GM12874 (cell line): ENCODE measurements at regions not wholly inside any gene's neighbourhood (a gene's known extent, or its start where the extent isn't known, plus 50 kb on each side); places are given as distances from the start of the nearest gene placed in this dataset.

Source experiments
- TF ChIP-seq, protein P1 (sequence below): IDR thresholded peaks from 2 replicates; pipeline ENCODE4 v1.5.1; 2011; ENCODE audit warnings: low read depth, mild to moderate bottlenecking, control low read depth, low read length, moderate library complexity; ENCODE audit not compliant: insufficient read depth

DNA sequence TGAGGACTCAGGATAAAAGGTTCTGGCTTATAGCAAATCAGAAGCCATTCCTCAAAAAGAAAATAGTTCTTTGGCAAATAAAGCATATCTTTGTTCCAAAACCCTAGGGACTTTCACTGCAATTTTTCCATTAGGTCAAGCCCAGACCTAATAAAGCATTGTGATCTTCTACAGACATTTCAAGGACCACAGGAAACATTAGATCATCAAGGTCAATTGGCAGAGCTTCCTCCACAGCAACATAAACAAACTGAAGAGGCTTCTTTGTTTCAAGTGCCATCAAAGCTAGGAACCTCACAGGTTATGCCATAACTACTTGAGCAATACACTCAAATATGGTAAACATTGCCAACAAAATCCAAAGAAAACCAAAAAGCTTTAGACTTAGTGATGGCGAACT is 144.9 kb downstream of the ANXA5 start:
- TF ChIP-seq, protein P1, sequence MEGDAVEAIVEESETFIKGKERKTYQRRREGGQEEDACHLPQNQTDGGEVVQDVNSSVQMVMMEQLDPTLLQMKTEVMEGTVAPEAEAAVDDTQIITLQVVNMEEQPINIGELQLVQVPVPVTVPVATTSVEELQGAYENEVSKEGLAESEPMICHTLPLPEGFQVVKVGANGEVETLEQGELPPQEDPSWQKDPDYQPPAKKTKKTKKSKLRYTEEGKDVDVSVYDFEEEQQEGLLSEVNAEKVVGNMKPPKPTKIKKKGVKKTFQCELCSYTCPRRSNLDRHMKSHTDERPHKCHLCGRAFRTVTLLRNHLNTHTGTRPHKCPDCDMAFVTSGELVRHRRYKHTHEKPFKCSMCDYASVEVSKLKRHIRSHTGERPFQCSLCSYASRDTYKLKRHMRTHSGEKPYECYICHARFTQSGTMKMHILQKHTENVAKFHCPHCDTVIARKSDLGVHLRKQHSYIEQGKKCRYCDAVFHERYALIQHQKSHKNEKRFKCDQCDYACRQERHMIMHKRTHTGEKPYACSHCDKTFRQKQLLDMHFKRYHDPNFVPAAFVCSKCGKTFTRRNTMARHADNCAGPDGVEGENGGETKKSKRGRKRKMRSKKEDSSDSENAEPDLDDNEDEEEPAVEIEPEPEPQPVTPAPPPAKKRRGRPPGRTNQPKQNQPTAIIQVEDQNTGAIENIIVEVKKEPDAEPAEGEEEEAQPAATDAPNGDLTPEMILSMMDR = no peak

DNA sequence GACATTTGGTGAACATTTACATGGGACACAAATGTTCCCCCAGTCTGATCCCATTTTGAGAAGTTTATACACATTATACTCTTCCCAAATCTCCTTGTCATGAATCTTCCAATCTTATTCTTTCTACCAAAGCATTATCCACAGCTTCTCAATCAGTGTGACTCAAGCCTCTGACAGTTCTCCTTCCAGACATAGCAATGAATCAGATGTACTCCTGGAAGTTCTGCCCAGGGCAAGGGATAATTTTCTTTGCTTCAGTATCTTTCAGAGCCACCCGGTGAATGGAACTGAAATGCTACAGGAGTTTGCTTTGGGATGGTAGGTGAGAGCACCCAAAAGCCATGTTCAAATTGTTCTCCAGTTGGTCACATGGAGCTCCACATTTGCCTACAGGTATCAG is 145.5 kb downstream of the ANXA5 start:
- TF ChIP-seq, protein P1 = no peak

- TF ChIP-seq, protein P1 = no peak
Observed at GRCh38 chr4:121541696-121542095, 155.1 kb downstream of the ANXA5 start.

DNA sequence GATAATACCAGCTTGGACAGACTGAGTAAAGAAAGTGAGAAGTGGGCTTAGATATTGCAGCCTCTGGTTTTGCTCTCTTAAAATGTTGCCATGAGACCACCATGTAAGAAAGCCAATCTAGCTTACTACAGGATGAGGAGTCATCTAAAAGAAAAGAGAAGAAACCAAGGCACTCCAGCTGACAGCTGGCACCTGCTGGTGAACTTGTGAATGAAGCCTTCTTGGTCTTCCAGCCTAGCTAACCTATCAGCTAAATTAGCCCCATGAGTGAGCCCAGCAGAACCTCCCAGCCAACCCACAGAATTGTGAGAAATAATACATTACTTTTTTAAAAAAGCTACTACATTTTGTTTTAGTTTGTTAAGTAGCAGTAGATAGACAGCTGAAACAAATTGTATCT is 154.5 kb upstream of the QRFPR start:
- TF ChIP-seq, protein P1 = no peak

DNA sequence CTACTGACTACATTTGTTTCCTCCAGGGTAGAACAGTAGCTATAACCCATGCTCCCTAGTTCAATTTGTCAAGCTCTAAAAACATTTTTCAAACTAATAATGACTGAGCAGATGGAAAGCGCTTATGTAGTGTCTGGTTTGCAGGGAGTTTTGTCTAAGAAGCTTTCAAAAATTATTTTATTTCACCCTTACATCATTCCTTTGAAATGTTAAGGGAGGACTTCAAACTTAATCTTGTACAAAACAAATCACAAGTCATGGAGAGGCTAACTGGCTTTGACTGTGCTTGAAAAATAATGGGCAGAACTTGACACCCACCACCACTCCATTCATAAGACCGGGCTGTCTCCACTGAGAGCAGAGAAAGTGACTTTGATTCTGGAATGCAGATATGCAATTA is 153.4 kb upstream of the QRFPR start:
- TF ChIP-seq, protein P1 = no peak

DNA sequence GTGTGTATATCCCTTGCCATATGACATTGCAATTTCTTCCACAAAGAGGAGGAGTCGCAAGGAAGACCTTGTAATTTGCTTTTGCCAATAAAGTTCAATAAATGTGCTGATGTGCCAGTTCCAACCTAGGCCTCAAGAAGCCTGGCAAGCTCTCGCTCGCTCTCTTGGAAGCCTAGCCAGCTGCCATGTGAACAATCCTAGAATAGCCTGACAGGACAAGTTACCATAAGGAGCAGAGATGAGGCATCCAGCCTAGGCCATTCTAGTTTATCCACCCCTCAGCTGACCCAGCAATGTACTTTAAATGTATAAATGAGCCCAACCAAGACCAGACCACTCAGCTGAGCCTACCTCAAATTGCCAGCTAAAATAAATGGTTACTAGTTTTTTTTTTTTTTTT is 145.7 kb upstream of the QRFPR start:
- TF ChIP-seq, protein P1 = no peak

DNA sequence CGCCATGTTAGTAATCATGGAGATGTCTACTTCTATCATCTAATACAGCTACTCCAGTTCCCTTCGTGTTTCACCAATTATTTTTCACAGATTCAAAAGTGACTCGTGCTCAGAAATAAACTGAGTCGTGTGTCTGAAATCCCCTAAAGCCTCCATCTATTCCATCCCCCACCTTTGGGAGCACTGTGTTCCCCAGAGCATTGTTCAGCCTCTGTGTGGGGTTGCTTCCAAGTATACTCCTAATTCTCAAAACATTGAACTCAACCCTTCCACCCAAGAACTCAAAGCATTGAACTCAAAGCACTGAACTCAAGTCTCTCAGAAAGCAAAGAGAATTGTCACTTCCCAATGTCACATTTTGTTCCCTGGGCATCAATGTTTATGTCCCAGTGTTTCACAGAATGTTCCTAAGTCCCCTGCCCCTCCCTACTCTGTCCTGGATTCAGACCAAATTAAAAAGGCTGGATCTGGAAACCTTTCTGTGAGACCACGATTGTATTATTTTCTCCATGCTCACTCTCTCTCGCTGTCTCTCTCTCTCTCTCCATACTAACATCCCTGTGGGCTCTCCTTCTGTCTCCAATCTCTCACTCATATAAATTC is 138.5 kb upstream of the QRFPR start:
- TF ChIP-seq, protein P1 = no peak

DNA sequence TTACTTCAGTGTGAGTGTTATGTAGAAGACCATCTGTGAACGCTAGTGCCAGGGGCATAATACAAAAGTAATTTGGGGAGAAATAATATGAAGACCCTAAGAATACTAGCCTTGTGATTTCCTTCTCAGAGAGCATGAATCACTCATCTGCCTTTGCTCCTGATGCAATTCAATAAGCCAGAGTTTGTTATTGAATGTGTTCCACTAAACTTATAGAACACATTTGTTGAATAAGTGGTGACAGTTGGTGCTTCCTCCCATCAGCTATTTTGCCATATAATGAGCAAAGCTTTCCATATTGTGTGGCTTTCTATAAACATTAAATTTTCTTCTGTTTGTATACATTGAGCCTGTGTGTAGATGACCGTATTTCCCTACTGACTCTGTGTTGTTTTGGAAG is 136.4 kb upstream of the QRFPR start:
- TF ChIP-seq, protein P1 = no peak
